H9 (cell line): ENCODE measurements at regions not wholly inside any gene's neighbourhood (a gene's known extent, or its start where the extent isn't known, plus 50 kb on each side); places are given as distances from the start of the nearest gene placed in this dataset.

Source experiments
- DNase-seq: peaks from one replicate; pipeline ENCODE4 v3.0.0-alpha.2; 2017
- H2AFZ ChIP-seq: one replicate; pipeline ENCODE4 v1.6.1; 2013; ENCODE audit warnings: mild to moderate bottlenecking, low read length, control low read depth, moderate library complexity
- H2AK5ac ChIP-seq: 2 replicates; pipeline ENCODE4 v1.6.1; 2013; ENCODE audit warnings: low read length, control low read depth, mixed read lengths; ENCODE audit not compliant: insufficient read length
- H2BK120ac ChIP-seq: one replicate; pipeline ENCODE4 v1.6.1; 2013; ENCODE audit warnings: low read depth, mild to moderate bottlenecking, low read length, control low read depth, inconsistent platforms; ENCODE audit not compliant: poor library complexity, severe bottlenecking
- H2BK12ac ChIP-seq: 2 replicates; pipeline ENCODE4 v1.6.1; 2013; ENCODE audit warnings: low read length, control low read depth, mixed read lengths, low read depth; ENCODE audit not compliant: insufficient read length
- H2BK15ac ChIP-seq: 2 replicates; pipeline ENCODE4 v1.6.1; 2013; ENCODE audit warnings: low read depth, low read length, control low read depth
- H2BK20ac ChIP-seq: one replicate; pipeline ENCODE4 v1.6.1; 2013; ENCODE audit warnings: low read depth, mild to moderate bottlenecking, low read length, control low read depth, inconsistent platforms; ENCODE audit not compliant: poor library complexity, severe bottlenecking
- H2BK5ac ChIP-seq: 2 replicates; pipeline ENCODE4 v1.6.1; 2013; ENCODE audit warnings: low read length, control low read depth, mixed read lengths; ENCODE audit not compliant: insufficient read length
- H3K14ac ChIP-seq: 2 replicates; pipeline ENCODE4 v1.6.1; 2013; ENCODE audit warnings: low read length, control low read depth; ENCODE audit not compliant: insufficient read depth
- H3K18ac ChIP-seq: 2 replicates; pipeline ENCODE4 v1.6.1; 2013; ENCODE audit warnings: low read depth, mild to moderate bottlenecking, mixed read lengths, low read length, control low read depth; ENCODE audit not compliant: insufficient read length
- H3K23ac ChIP-seq: 2 replicates; pipeline ENCODE4 v1.6.1; 2013; ENCODE audit warnings: low read length, control low read depth, mixed read lengths, low read depth; ENCODE audit not compliant: insufficient read length
- H3K23me2 ChIP-seq: 2 replicates; pipeline ENCODE4 v1.6.1; 2013; ENCODE audit warnings: low read depth, mild to moderate bottlenecking, mixed read lengths, low read length, control low read depth; ENCODE audit not compliant: insufficient read length, poor library complexity, severe bottlenecking
- H3K27ac ChIP-seq: 2 replicates; pipeline ENCODE4 v1.5.1; 2013; ENCODE audit warnings: low read length, control low read depth, mixed read lengths, low read depth; ENCODE audit not compliant: insufficient read length
- H3K27me3 ChIP-seq: 2 replicates; pipeline ENCODE4 v1.6.1; 2013; ENCODE audit warnings: low read length, control low read depth, inconsistent platforms; ENCODE audit not compliant: insufficient read depth
- H3K4ac ChIP-seq: 2 replicates; pipeline ENCODE4 v1.6.1; 2013; ENCODE audit warnings: low read depth, mild to moderate bottlenecking, control low read depth, inconsistent platforms, low read length, moderate library complexity
- H3K4me1 ChIP-seq: 2 replicates; pipeline ENCODE4 v1.6.1; 2013; ENCODE audit warnings: low read length, control low read depth, inconsistent platforms; ENCODE audit not compliant: insufficient read depth
- H3K4me2 ChIP-seq: 2 replicates; pipeline ENCODE4 v1.6.1; 2013; ENCODE audit warnings: low read length, control low read depth, mixed read lengths; ENCODE audit not compliant: insufficient read length, insufficient read depth
- H3K56ac ChIP-seq: 2 replicates; pipeline ENCODE4 v1.6.1; 2013; ENCODE audit warnings: low read depth, mild to moderate bottlenecking, mixed read lengths, low read length, control low read depth; ENCODE audit not compliant: insufficient read length
- H3K79me1 ChIP-seq: 2 replicates; pipeline ENCODE4 v1.6.1; 2013; ENCODE audit warnings: low read depth, mild to moderate bottlenecking, moderate library complexity, low read length, control low read depth, inconsistent platforms; ENCODE audit not compliant: insufficient read depth, poor library complexity, severe bottlenecking
- H3K79me2 ChIP-seq: 2 replicates; pipeline ENCODE4 v1.6.1; 2013; ENCODE audit warnings: low read length, control low read depth, inconsistent platforms; ENCODE audit not compliant: insufficient read depth
- H3K9ac ChIP-seq: 2 replicates; pipeline ENCODE4 v1.6.1; 2013; ENCODE audit warnings: low read length, control low read depth, mixed read lengths; ENCODE audit not compliant: insufficient read length; ENCODE audit errors: extremely low read depth
- H3K9me3 ChIP-seq: one replicate; pipeline ENCODE4 v1.6.1; 2013; ENCODE audit warnings: low read depth, low read length, inconsistent platforms; ENCODE audit not compliant: control insufficient read depth
- H3T11ph ChIP-seq: one replicate; pipeline ENCODE4 v1.6.1; 2013; ENCODE audit warnings: mild to moderate bottlenecking, low read length, control low read depth, inconsistent platforms
- H4K20me1 ChIP-seq: one replicate; pipeline ENCODE4 v1.6.1; 2013; ENCODE audit not compliant: control insufficient read depth, insufficient read length, insufficient read depth
- H4K5ac ChIP-seq: 2 replicates; pipeline ENCODE4 v1.6.1; 2013; ENCODE audit warnings: low read depth, mild to moderate bottlenecking, mixed read lengths, low read length, control low read depth; ENCODE audit not compliant: insufficient read length
- H4K8ac ChIP-seq: replicated peaks from 2 replicates; pipeline ENCODE4 v1.6.1; 2013; ENCODE audit warnings: low read length, control low read depth, mixed read lengths, low read depth; ENCODE audit not compliant: insufficient read length
- H4K91ac ChIP-seq: 2 replicates; pipeline ENCODE4 v1.6.1; 2013; ENCODE audit warnings: low read depth, mild to moderate bottlenecking, moderate library complexity, mixed read lengths, low read length, control low read depth; ENCODE audit not compliant: insufficient read length
- H3K27ac Mint-ChIP-seq, 3 experiments: 2 replicates in 2 of 3; 3 replicates in 1 of 3; pipeline ENCODE4 v1.8.0; 2020 to 2021; ENCODE audit warnings: mixed read lengths in 3 of 3, mild to moderate bottlenecking in 1 of 3, moderate library complexity in 1 of 3
- H3K27me3 Mint-ChIP-seq: 2 replicates; pipeline ENCODE4 v1.8.0; 2021; ENCODE audit warnings: low read depth, mild to moderate bottlenecking, moderate library complexity, mixed read lengths
- H3K36me3 Mint-ChIP-seq, 3 experiments: 2 replicates in 2 of 3; 3 replicates in 1 of 3; pipeline ENCODE4 v1.8.0; 2020 to 2021; ENCODE audit warnings: low read depth in 3 of 3, mixed read lengths in 3 of 3; ENCODE audit not compliant: insufficient read depth in 1 of 3
- H3K4me1 Mint-ChIP-seq, 2 experiments: 2 replicates each; pipeline ENCODE4 v1.8.0; 2020; ENCODE audit warnings: mixed read lengths in 2 of 2
- H3K4me3 Mint-ChIP-seq, 2 experiments: 2 replicates in 1 of 2; 3 replicates in 1 of 2; pipeline ENCODE4 v1.8.0; 2020 to 2021; ENCODE audit warnings: mild to moderate bottlenecking in 2 of 2, mixed read lengths in 2 of 2, moderate library complexity in 1 of 2
- H3K9me3 Mint-ChIP-seq, 2 experiments: 2 replicates in 1 of 2; 3 replicates in 1 of 2; pipeline ENCODE4 v1.8.0; 2020; ENCODE audit warnings: mild to moderate bottlenecking in 2 of 2, mixed read lengths in 2 of 2, moderate library complexity in 1 of 2
- WGBS: extraction: QIAGEN DNeasy Blood & Tissue Kit; methylation state at CpG from one replicate; pipeline ENCODE4 v1.1.7; 2013; ENCODE audit warnings: missing lambda C conversion rate, low lambda C conversion rate, mixed read lengths; ENCODE audit not compliant: insufficient read length; ENCODE audit errors: extremely low coverage; 5-methylcytosine and 5-hydroxymethylcytosine counted together
- TF ChIP-seq, protein P1 (sequence below): fragments of 200-600 bp; sonication (generic); conservative IDR thresholded peaks from 3 replicates; pipeline ENCODE4 v1.8.0; 2021; ENCODE audit warnings: antibody characterized with exemption, mild to moderate bottlenecking

DNA sequence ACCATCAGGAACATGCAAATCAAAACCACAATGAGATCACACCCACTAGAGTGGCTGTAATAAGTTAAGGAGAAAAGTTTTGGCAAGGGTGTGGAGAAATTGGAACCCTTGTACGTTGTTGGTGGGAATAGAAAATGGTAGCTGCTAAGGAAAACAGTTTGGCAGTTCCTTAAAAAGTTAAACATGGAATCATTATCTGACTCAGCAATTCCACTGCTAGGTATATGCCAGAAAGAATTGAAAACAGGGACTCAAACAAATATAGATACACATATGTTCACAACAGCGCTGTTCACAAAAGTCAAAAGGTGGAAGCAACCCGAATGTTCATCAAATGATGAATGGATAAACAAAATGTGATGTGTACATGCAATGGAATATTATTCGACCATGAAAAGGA, 138.8 kb upstream of the ATP2B2 start:
- no peaks in the 10 kb centered on the region for H3K27me3 ChIP-seq
- DNase-seq: no peak
- no peak overlapping the region for H3K4me3 Mint-ChIP-seq

More for the DNA sequence above, 138.8 kb upstream of the ATP2B2 start:
- Histone ChIP-seq H4K20me1 (no peaks in the 10 kb centered on the region), H3K79me1 (no peaks in the 10 kb centered on the region), H3K9me3 (no peaks in the 10 kb centered on the region), H3K79me2 (no peaks in the 10 kb centered on the region), H3K14ac (no peak overlapping the region), H4K91ac (no peak overlapping the region), H2BK120ac (no peak overlapping the region), H4K5ac (no peak overlapping the region), H3K9ac (no peak overlapping the region), H3K4me1 (no peaks in the 10 kb centered on the region), H3K4me2 (no peak overlapping the region), H2AFZ (no peak overlapping the region), H3K18ac (no peak overlapping the region), H2BK15ac (no peak overlapping the region), H3K27ac (no peak overlapping the region), H3K56ac (no peak overlapping the region), H3K23me2 (no peaks in the 10 kb centered on the region), H3K23ac (no peak overlapping the region), H4K8ac (no peak overlapping the region), H3K4ac (no peak overlapping the region), H2BK5ac (no peak overlapping the region), H3T11ph (no peak overlapping the region), H2AK5ac (no peak overlapping the region), H2BK12ac (no peak overlapping the region), H2BK20ac (no peak overlapping the region)
- Mint-ChIP-seq H3K36me3 (no peaks in the 10 kb centered on the region), H3K27ac (no peak overlapping the region), H3K9me3 (peaks cover under 1 to 2% of the 10 kb centered on the region in 2 experiments; a peak in 2 of 5 replicates), H3K4me1 (no peaks in the 10 kb centered on the region), H3K27me3 (peaks cover 31% of the 10 kb centered on the region)
- TF ChIP-seq, protein P1, sequence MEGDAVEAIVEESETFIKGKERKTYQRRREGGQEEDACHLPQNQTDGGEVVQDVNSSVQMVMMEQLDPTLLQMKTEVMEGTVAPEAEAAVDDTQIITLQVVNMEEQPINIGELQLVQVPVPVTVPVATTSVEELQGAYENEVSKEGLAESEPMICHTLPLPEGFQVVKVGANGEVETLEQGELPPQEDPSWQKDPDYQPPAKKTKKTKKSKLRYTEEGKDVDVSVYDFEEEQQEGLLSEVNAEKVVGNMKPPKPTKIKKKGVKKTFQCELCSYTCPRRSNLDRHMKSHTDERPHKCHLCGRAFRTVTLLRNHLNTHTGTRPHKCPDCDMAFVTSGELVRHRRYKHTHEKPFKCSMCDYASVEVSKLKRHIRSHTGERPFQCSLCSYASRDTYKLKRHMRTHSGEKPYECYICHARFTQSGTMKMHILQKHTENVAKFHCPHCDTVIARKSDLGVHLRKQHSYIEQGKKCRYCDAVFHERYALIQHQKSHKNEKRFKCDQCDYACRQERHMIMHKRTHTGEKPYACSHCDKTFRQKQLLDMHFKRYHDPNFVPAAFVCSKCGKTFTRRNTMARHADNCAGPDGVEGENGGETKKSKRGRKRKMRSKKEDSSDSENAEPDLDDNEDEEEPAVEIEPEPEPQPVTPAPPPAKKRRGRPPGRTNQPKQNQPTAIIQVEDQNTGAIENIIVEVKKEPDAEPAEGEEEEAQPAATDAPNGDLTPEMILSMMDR: no peak
- no CpG with 5 or more reads among the region's 4 CpGs for WGBS
